HG03097 (cell line): ENCODE measurements at regions not wholly inside any gene's neighbourhood (a gene's known extent, or its start where the extent isn't known, plus 50 kb on each side); places are given as distances from the start of the nearest gene placed in this dataset.

Source experiments
- ATAC-seq: cut with Tn5 transposase; IDR thresholded peaks from one replicate; pipeline ENCODE4 v1.9.1; 2021; ENCODE audit not compliant: unreplicated experiment, low FRiP score

- no peak for ATAC-seq
Measured at GRCh38 chr12:107967170-107967569, 161.9 kb upstream of the WSCD2 start.

DNA sequence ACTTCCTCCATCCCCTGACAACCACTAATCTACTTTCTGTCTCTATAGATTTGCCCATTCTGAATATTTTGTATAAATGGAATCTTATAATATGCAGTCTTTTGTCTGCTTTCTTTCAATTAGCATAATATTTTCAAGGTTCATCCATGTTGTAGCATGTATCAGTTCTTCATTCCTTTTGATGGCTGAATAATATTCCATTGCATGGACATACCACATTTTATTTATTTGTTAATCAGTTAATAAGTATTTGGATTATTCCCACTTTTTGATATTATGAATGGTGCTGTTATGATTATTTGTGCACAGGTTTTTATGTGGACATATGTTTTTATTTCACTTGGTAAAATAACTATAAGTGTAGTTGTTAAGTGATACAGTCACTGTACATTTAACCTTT, 155.1 kb upstream of the WSCD2 start:
- ATAC-seq: no peak

- no peak for ATAC-seq
Measured at GRCh38 chr12:107976331-107976730, 152.8 kb upstream of the WSCD2 start.

GRCh38 chr12:107978201-107978600, 150.9 kb upstream of the WSCD2 start:
- no peak for ATAC-seq

DNA sequence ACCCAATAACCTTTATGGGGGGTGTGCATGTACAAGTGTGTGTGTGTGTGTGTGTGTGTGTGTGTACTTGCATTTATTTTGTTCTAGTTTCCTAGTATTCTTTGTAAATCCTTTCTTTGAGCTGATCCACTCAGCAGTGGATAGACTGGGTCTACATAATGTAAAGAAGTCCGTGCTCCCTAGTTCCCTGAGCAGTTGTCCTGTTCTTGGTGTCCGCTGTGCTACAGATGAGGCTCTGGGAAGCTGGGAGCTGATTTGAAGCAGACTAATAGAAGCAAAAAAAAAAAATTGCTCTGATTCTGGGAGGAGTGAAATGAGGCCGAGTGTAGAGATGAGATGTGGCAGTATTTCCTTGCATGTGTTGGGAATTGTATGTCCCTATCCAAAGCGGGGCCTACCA, 150.4 kb upstream of the WSCD2 start:
- ATAC-seq: no peak

GRCh38 chr12:107983756-107984472, 145.2 kb upstream of the WSCD2 start:
- ATAC-seq: no peak

DNA sequence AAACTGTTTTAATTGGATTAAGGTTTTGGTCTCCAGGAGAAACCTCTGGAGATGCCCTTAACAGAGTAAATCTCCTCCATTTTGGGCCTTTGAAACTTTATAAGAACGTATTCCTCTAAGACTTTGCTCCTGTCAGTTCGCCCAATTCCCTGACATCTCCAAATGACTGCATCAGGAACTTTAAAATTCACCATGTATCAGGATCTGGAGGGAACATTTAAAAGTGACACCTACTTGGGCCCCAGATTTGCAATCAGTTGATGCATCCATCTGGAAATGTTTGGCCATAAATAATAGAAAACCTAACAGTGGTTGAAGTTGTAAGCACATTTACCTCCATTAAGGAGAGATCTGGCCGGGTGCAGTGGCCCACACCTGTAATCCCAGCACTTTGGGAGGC, 144.1 kb upstream of the WSCD2 start:
- ATAC-seq: no peak

DNA sequence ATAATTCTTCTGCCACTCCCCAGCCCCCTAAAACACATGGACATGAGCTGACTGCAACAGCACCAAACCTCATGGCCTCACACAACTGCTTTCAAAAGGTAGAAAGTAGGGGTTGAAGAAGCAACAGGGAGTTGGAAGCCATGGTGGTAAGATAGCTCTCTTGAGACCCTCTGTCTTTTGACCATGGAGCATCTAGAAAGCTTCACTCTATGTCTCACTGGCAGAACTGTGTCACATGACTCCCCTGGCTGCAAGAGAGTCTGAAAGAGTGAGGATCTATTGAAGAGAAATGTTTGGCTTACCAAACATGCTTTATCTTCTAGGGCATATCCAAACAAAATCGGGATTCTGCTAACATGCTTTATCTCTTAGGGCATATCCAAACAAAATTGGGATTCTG, 142.9 kb upstream of the WSCD2 start:
- no peak for ATAC-seq

- no peak for ATAC-seq
Measured at GRCh38 chr12:107990325-107990724, 138.8 kb upstream of the WSCD2 start.

DNA sequence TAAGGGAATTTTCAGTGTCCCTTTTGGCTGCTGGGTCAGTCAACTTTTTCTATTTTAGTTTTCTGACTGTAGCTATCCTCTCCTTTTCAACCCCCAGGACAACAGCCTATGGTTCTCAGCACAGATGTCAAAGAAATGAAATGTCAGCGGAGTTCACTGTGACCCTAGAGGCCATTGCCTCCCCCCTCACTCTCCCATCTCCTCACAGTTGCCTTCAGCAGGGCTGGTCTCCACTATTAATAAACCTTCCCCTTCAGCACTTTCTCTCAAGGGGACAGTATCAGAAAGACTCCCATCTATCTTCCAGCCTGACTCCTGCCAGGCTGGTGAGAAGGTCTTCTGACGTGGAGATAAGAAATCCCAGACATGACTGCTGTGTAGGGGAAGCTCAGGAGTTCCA, 137.1 kb upstream of the WSCD2 start:
- no peak for ATAC-seq

- ATAC-seq: no peak
Measured at GRCh38 chr12:107992870-107993451, 136.1 kb upstream of the WSCD2 start.

GRCh38 chr12:107998863-107999262, 130.2 kb upstream of the WSCD2 start:
- no peak for ATAC-seq

DNA sequence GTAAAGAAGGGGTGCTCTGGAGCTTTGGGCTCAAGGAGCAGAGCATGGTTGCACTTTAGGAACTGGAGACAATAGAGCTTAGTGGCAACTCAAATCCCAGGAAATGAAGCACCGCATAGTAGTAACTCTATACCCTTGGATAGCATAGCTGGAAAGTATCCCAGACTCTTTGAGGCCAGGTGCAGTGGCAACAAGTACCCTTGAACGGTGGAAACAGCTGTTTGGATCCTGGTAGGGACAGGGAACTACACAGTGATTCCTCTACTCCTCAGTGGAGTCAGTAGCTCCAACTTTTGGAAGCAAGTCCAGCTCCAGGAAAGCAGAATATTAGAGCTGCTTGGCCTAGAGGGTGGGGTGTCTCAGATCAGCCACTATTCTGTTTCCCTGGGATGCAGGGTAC, 129.0 kb upstream of the WSCD2 start:
- ATAC-seq: no peak

DNA sequence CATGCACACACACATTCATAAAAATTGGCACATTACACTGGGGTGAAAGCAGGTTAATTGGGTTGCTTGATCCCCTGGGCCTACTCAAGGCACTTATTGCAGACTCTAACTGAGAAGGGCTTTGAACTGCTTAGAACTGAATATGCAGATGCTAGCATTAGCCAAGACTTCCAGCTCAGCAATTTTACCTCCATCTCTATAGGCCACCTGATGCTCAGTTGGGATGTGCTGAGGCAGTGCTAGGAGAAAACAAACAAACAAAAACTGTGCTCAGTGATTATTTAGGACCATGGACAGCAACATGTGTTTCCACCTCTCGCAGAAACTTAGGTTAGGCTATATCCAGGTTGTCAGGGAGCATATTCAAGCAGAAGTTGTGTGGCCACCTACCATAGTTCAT, 124.8 kb upstream of the WSCD2 start:
- no peak for ATAC-seq

GRCh38 chr12:108008163-108008905, 120.8 kb upstream of the WSCD2 start:
- ATAC-seq: no peak

DNA sequence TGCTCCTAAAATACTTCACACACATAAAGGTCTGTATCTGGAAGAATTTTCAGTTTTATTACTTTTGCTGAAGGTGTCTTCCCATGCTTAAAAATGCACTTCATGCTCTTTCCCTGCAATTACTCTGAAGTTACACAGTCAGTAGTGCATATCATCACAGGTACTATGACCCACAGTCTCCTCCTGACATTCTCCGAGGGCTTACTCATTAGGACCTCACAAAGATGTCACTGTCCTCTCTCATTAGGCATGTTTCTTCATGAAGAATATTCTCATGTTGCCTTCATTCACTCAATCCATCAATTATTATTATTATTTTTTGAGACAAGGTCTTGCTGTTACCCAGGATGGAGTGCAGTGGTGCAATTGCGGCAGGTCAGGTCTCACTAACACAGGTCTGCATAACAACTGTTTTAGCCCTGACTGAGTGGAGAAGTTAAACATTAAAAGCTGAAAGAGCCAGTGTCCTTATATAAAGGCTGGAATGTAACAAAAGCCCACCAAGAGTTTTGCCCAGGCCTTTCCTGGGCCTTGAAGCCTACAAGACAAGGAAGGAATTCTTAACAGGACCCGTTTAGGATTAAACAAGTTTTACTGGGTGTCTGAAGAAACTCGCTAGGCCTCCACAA, 119.5 kb upstream of the WSCD2 start:
- no peak for ATAC-seq

DNA sequence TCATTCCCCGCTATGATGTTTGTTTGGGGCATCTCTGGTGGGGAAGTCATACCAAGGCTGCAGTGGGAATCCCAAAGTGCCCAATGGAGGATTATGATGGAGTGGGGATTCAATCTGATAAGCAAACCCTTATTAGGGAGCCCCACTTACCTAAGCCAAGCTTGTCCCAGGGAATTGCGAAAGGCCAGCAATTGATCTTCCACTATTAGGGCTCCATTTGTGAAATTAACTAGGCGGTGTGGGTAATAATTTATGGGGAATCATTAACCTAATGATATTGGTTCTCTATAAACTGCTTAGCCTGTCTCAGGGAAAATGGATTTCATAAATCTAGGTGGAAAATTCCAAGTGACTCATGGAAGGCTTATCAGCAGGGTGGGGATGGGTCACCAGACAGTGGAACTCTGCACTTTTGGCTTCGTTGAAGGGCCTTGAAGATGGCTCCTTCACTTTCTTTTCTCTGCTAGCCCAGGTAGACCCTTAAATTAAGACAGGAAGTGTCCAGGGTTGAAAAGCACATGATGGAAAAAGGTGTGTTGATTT, 113.0 kb upstream of the WSCD2 start:
- ATAC-seq: no peak

- ATAC-seq: no peak
Measured at GRCh38 chr12:108017472-108018057, 111.5 kb upstream of the WSCD2 start.

DNA sequence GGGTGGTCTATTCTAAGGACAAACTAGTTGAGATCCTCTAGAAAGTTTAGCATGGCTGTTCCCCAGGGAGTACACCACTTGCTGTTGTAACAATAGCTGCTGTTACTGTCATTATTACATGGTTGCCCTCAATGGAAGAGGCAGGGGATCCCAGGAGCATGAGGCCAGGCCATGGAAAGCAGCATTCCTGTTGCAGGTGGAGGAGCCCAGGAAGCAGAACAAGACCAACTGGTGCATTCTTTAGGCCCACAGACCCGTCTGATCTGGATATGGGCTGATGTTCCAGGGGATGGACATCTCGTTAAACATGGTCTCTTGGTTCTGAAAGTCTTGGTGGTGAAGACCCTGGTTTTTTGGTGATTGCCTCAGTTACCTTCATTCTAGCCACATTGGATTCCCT, 109.2 kb upstream of the WSCD2 start:
- no peak for ATAC-seq

DNA sequence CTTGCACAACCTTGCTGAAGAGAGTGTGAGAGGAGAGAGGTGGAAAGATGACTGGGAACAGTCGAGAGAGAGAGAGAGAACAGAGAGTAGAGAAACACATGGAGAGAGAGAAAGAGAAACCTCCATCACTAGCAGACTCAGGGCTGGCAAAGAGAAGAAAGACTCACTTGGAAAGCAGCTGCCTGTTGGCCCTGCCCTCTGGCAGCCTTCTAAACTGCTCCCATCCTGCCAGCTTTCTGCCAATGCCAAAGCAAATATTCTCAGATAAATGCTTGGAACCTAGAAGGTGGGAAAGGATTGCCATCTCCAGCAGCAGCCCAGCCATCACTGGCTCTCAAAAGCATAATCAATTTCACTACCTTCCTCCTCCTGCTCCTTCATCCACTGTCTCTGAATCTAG, 107.9 kb upstream of the WSCD2 start:
- ATAC-seq: no peak
